Colonic mucosa (tissue), 4 donors: ENCODE measurements at regions not wholly inside any gene's neighbourhood (a gene's known extent, or its start where the extent isn't known, plus 50 kb on each side); places are given as distances from the start of the nearest gene placed in this dataset.

Source experiments
- DNase-seq: peaks from one replicate; pipeline ENCODE4 v3.0.0-alpha.2; 2020
- H3K27ac ChIP-seq: fragments of 200-600 bp; one replicate; pipeline ENCODE4 v1.8.0; 2021
- H3K27me3 ChIP-seq: fragments of 200-600 bp; one replicate; pipeline ENCODE4 v1.8.0; 2021
- H3K36me3 ChIP-seq: fragments of 200-600 bp; one replicate; pipeline ENCODE4 v1.8.0; 2021
- H3K4me1 ChIP-seq: fragments of 200-600 bp; one replicate; pipeline ENCODE4 v1.8.0; 2021; ENCODE audit warnings: mild to moderate bottlenecking
- H3K4me3 ChIP-seq: fragments of 200-600 bp; one replicate; pipeline ENCODE4 v1.8.0; 2021
- H3K9ac ChIP-seq, 2 donors: one replicate each; pipeline ENCODE4 v1.7.0; 2013; ENCODE audit warnings: control low read depth in 2 of 2, low read depth in 2 of 2, low read length in 2 of 2
- H3K9me3 ChIP-seq: fragments of 200-600 bp; one replicate; pipeline ENCODE4 v1.8.0; 2021
- intact Hi-C: fragments of 100-400 bp; cut with DNase I; formaldehyde crosslinking; loops from one replicate; pipeline ENCODE4 v1.14.1; 2022
- TF ChIP-seq, protein P1 (sequence below): fragments of 200-600 bp; IDR thresholded peaks from one replicate; pipeline ENCODE4 v1.8.0; 2022; ENCODE audit warnings: antibody characterized with exemption, mild to moderate bottlenecking
- donor health status: healthy.
- donor health status: DM: no; HTN: no; CAD: no.
- donor health status: DM: no; HTN: no; CAD: no.

DNA sequence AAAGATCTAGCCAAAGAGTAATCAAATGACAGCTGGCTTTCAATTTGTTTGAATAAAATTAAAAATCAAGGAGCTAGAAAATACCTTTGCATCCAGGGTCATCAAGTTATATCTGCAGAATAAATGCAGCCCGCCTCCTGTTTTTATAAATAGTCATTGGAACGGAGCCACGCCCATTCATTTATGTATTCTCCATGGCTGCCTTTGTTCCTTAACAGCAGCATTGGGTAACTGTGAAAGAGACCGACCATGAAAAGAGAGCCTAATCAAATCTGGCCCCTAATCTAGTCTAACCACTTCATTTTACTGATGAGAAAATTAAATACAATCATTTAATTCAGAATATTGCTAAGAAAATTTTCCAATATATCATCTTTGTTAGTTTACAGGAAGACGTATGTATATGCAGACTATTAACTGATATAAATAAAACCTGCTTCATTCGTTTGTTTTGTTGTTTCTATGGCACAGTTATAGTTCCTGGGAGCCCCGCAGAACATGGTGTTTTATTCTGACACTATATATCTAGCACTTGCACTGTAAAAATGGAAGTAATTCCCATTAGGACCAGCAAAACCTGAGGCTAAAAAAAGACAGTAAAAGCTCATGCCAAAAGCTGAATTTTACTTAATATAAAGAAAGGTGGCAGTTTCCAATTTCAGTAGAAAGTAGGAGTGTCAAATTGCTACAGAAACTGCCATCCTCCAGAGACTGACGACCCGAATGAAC lies 111.8 kb upstream of the PALMD start:
- no peaks in the 10 kb centered on the region for H3K9me3 ChIP-seq
- no peaks in the 10 kb centered on the region for H3K27me3 ChIP-seq
- no peak overlapping the region for H3K4me3 ChIP-seq
- no peak overlapping the region for H3K9ac ChIP-seq
- TF ChIP-seq, protein P1, sequence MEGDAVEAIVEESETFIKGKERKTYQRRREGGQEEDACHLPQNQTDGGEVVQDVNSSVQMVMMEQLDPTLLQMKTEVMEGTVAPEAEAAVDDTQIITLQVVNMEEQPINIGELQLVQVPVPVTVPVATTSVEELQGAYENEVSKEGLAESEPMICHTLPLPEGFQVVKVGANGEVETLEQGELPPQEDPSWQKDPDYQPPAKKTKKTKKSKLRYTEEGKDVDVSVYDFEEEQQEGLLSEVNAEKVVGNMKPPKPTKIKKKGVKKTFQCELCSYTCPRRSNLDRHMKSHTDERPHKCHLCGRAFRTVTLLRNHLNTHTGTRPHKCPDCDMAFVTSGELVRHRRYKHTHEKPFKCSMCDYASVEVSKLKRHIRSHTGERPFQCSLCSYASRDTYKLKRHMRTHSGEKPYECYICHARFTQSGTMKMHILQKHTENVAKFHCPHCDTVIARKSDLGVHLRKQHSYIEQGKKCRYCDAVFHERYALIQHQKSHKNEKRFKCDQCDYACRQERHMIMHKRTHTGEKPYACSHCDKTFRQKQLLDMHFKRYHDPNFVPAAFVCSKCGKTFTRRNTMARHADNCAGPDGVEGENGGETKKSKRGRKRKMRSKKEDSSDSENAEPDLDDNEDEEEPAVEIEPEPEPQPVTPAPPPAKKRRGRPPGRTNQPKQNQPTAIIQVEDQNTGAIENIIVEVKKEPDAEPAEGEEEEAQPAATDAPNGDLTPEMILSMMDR = no peak
- no peak overlapping the region for H3K27ac ChIP-seq
- no peaks in the 10 kb centered on the region for H3K4me1 ChIP-seq
- DNase-seq = no peak
- intact Hi-C loops = no loop called here
- H3K36me3 ChIP-seq = no peaks in the 10 kb centered on the region

DNA sequence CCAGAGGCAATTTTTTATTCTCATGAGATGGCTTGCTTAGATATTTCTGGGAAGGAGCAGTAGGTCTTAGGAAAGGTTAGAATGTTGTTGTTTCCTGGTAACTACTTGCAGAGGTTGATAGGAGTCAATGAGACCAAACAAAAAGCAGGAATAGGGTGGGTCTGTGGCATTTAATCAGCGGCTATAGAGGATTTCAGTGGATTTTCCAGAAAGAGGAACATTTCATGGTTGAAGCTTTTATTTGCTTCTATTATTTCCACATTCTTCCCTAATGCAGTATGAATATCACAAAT lies 111.3 kb upstream of the PALMD start:
- intact Hi-C loops = no loop called here

DNA sequence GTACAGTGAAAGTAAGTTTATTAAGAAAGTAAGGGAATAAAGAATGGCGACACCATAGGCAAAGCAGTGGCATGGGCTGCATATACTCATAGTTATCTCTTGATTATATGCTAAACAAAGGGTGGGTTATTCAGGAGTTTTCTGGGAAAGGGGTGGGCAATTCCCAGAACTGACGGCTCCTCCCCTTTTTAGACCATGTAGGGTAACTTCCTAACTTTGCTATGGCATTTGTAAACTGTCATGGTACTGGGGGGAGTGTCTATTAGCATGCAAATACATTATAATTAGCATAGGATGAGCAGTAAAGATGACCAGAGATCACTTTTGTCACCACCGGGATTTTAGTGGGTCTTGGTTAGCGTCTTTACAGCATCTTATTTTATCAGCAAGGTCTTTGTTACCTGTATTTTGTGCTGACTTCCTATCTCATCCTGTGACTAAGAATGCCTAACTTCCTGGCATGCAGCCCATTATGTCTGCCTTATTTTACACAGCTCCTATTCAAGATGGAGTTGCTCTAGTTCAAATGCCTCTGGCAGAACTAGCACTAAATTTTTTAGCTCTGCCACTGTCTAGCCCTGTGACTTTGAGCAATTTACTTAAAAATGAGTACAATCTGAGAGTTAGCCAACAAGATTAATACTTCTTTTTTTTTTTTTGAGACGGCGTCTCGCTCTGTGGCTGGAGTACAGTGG lies 110.3 kb upstream of the PALMD start:
- no peaks in the 10 kb centered on the region for H3K4me1 ChIP-seq
- TF ChIP-seq, protein P1 = no peak
- H3K36me3 ChIP-seq = no peaks in the 10 kb centered on the region
- no peaks in the 10 kb centered on the region for H3K9me3 ChIP-seq
- H3K27me3 ChIP-seq = no peaks in the 10 kb centered on the region
- no peak overlapping the region for H3K4me3 ChIP-seq
- H3K27ac ChIP-seq = no peak overlapping the region
- intact Hi-C loops = no loop called here
- no peak overlapping the region for H3K9ac ChIP-seq
- no peak for DNase-seq

More for the DNA sequence above, 111.3 kb upstream of the PALMD start:
- TF ChIP-seq, protein P1 = no peak
- Histone ChIP-seq H3K4me1 (no peaks in the 10 kb centered on the region), H3K27me3 (no peaks in the 10 kb centered on the region), H3K27ac (no peak overlapping the region), H3K9ac (no peak overlapping the region), H3K36me3 (no peaks in the 10 kb centered on the region), H3K9me3 (no peaks in the 10 kb centered on the region), H3K4me3 (no peak overlapping the region)
- no peak for DNase-seq

DNA sequence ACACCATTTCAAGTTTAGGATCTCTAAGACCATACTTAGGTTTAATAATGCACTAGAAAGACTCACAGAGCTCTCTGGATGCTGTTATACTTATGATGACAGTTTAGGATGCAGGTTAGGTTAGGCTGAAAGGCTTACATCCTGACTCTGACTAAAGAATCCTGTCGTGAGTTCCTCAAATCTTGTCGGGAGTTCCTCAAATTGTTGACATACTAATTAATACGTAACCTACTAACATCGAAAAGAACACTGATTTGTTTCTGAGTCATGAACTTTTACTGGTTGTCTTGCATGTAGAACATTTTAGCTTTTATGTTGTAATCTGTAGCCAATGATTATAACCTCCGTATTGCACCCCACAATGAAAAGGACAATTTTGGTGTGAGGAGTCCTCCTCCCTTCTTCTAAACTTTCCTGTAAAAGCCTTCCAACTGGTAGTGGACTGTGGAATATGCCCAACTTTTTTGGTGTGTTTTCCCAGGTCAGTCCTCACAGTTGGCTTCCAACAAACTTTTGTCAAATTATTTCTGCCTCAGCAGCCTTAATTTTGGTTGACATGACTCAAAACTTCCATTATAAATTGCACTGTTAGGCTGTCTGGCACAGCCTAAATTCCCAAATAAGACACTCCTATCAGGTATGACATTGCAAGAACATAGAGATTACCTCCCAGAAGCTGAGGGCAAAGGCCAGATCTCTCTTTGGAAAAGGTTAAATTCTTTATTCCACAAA lies 107.9 kb upstream of the PALMD start:
- Histone ChIP-seq H3K27ac (no peak overlapping the region), H3K27me3 (no peaks in the 10 kb centered on the region), H3K4me3 (no peak overlapping the region), H3K36me3 (no peaks in the 10 kb centered on the region), H3K9ac (no peak overlapping the region), H3K4me1 (no peaks in the 10 kb centered on the region), H3K9me3 (no peaks in the 10 kb centered on the region)
- intact Hi-C loops = no loop called here
- TF ChIP-seq, protein P1 = no peak
- DNase-seq = no peak

DNA sequence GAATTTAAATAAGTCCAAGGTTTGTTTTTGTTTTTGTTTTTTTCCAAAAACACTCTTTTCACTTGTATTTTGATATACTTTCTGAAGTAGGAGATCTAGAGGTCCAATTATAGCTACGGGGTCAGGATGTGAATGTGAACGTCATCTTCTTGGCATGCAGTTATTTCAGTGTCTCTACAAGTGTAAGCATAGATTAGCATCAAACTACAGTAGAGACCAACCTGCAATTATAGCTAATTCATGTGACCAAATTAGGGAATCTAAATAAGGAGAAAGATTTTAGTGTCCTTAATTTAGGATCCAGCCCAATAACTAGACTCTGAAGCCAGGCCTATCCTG lies 107.3 kb upstream of the PALMD start:
- Histone ChIP-seq H3K9me3 (no peaks in the 10 kb centered on the region), H3K36me3 (no peaks in the 10 kb centered on the region), H3K27me3 (no peaks in the 10 kb centered on the region), H3K27ac (no peak overlapping the region), H3K4me1 (no peaks in the 10 kb centered on the region), H3K9ac (no peak overlapping the region), H3K4me3 (no peak overlapping the region)
- TF ChIP-seq, protein P1 = no peak
- intact Hi-C loops = no loop called here
- DNase-seq = no peak
